Left lung (tissue), 4 donors: ENCODE measurements at regions not wholly inside any gene's neighbourhood (a gene's known extent, or its start where the extent isn't known, plus 50 kb on each side); places are given as distances from the start of the nearest gene placed in this dataset.

Experiments
- ATAC-seq: fragments of 200-7000 bp; cut with Tn5 transposase; one replicate; pipeline ENCODE4 v1.9.1; 2020; ENCODE audit warnings: moderate library complexity
- DNase-seq, 4 donors: peaks; one replicate each; pipeline ENCODE4 v3.0.0-alpha.2; 2013 to 2020
- H3K27ac ChIP-seq, 2 donors: fragments of 200-600 bp; sonication (generic) in 1 of 2; one replicate each; pipeline versions ENCODE4 v1.5.0 to v1.8.0; 2020 to 2021
- H3K27me3 ChIP-seq, 2 donors: fragments of 200-600 bp; sonication (generic) in 1 of 2; one replicate each; pipeline versions ENCODE4 v1.5.0 to v1.8.0; 2020 to 2021
- H3K36me3 ChIP-seq, 2 donors: fragments of 200-600 bp; sonication (generic) in 1 of 2; one replicate each; pipeline versions ENCODE4 v1.5.0 to v1.8.0; 2020 to 2021
- H3K4me1 ChIP-seq, 2 donors: fragments of 200-600 bp; one replicate each; pipeline ENCODE4 v1.8.0; 2021
- H3K4me3 ChIP-seq, 2 donors: fragments of 200-600 bp; sonication (generic) in 1 of 2; one replicate each; pipeline versions ENCODE4 v1.5.0 to v1.8.0; 2020 to 2021; ENCODE audit warnings: mild to moderate bottlenecking in 1 of 2
- H3K9me3 ChIP-seq, 2 donors: fragments of 200-600 bp; sonication (generic) in 1 of 2; one replicate each; pipeline versions ENCODE4 v1.5.0 to v1.8.0; 2020 to 2021
- CTCF ChIP-seq, 2 donors: fragments of 200-600 bp; sonication (generic) in 1 of 2; IDR thresholded peaks; one replicate each; pipeline versions ENCODE4 v1.5.0 to v1.8.0; 2021; ENCODE audit warnings: antibody characterized with exemption in 2 of 2
- intact Hi-C, 2 donors: fragments of 100-400 bp; cut with DNase I; formaldehyde crosslinking; loops; one replicate each; pipeline versions ENCODE4 v1.11.2 to v1.14.2; 2022
- donor health status: DM: no; HTN: yes; CAD: no.
- donor health status: DM: no; HTN: no; CAD: no.

- TF ChIP-seq CTCF (IDR thresholded peaks at IDR 0.05): no peak
- no peaks in the 10 kb centered on the region for H3K36me3 ChIP-seq
Observed at GRCh38 chr12:87656311-87656710, 372.9 kb downstream of the C12orf50 start.

GRCh38 chr12:87651670-87652425 is 377.4 kb downstream of the C12orf50 start:
- no peak for TF ChIP-seq CTCF (IDR thresholded peaks at IDR 0.05)
- H3K9me3 ChIP-seq: no peaks in the 10 kb centered on the region
- H3K27ac ChIP-seq: no peak overlapping the region
- no peaks in the 10 kb centered on the region for H3K27me3 ChIP-seq
- intact Hi-C loops: no loop called here
- DNase-seq (no peak), ATAC-seq (no peak)
- no peaks in the 10 kb centered on the region for H3K36me3 ChIP-seq
- H3K4me3 ChIP-seq: no peak overlapping the region
- no peaks in the 10 kb centered on the region for H3K4me1 ChIP-seq

More at GRCh38 chr12:87656311-87656710, 372.9 kb downstream of the C12orf50 start:
- Histone ChIP-seq H3K27ac (no peak overlapping the region), H3K27me3 (no peaks in the 10 kb centered on the region), H3K4me3 (no peak overlapping the region), H3K4me1 (no peaks in the 10 kb centered on the region), H3K9me3 (no peaks in the 10 kb centered on the region)
- intact Hi-C loops: no loop called here
- no peak for ATAC-seq
- no peak for DNase-seq

GRCh38 chr12:87642245-87642644 is 387.0 kb downstream of the C12orf50 start:
- no peaks in the 10 kb centered on the region for H3K4me1 ChIP-seq
- DNase-seq (no peak), ATAC-seq (no peak)
- intact Hi-C loops: no loop called here
- H3K36me3 ChIP-seq: no peaks in the 10 kb centered on the region
- no peaks in the 10 kb centered on the region for H3K27me3 ChIP-seq
- no peak overlapping the region for H3K27ac ChIP-seq
- H3K9me3 ChIP-seq: no peaks in the 10 kb centered on the region
- H3K4me3 ChIP-seq: no peak overlapping the region
- no peak for TF ChIP-seq CTCF (IDR thresholded peaks at IDR 0.05)

- H3K4me1 ChIP-seq: no peaks in the 10 kb centered on the region
- DNase-seq (no peak), ATAC-seq (no peak)
Observed at GRCh38 chr12:87618199-87618598, 411.0 kb downstream of the C12orf50 start.

GRCh38 chr12:87612996-87613395 is 416.2 kb downstream of the C12orf50 start:
- intact Hi-C loops: no loop called here
- no peaks in the 10 kb centered on the region for H3K36me3 ChIP-seq
- H3K4me3 ChIP-seq: no peak overlapping the region
- TF ChIP-seq CTCF (IDR thresholded peaks at IDR 0.05): no peak
- H3K27me3 ChIP-seq: no peaks in the 10 kb centered on the region
- H3K9me3 ChIP-seq: no peaks in the 10 kb centered on the region
- no peak overlapping the region for H3K27ac ChIP-seq
- DNase-seq (no peak), ATAC-seq (no peak)
- H3K4me1 ChIP-seq: no peaks in the 10 kb centered on the region

More at GRCh38 chr12:87618199-87618598, 411.0 kb downstream of the C12orf50 start:
- TF ChIP-seq CTCF (IDR thresholded peaks at IDR 0.05): no peak
- intact Hi-C loops: no loop called here
- H3K9me3 ChIP-seq: no peaks in the 10 kb centered on the region
- no peak overlapping the region for H3K27ac ChIP-seq
- H3K36me3 ChIP-seq: no peaks in the 10 kb centered on the region
- no peaks in the 10 kb centered on the region for H3K27me3 ChIP-seq
- no peak overlapping the region for H3K4me3 ChIP-seq
